ENCODE measurements at regions not wholly inside any gene's neighbourhood (a gene's known extent, or its start where the extent isn't known, plus 50 kb on each side); places are given as distances from the start of the nearest gene placed in this dataset.

GRCh38 chr1:119220991-119221390 is 80.5 kb upstream of the WARS2 start:
- BruUV-seq (replicated peaks) = no TSS peak
- no peaks in the 10 kb centered on the region for H3K36me3 ChIP-seq (ENCODE audit: control insufficient read depth, insufficient read depth, low read length)
- in situ Hi-C loops (cut with HindIII; ENCODE audit: low pct_unique_long_range_greater_than_20kb, low sequenced_read_pairs) = no loop called here
- H3K27me3 ChIP-seq (ENCODE audit: control insufficient read depth, insufficient read depth, low read length) = no peaks in the 10 kb centered on the region
- no peaks in the 10 kb centered on the region for H3K4me1 ChIP-seq (ENCODE audit: control insufficient read depth, insufficient read depth, low read length)
- H3K4me3 ChIP-seq (ENCODE audit: low read depth in 2 of 2, low read length in 2 of 2) = no peak overlapping the region
- no peak overlapping the region for H3K27ac ChIP-seq (ENCODE audit: low read length)
- ChIA-PET POLR2A (no interaction called here), CTCF (no interaction called here)
- intact Hi-C loops (cut with micrococcal nuclease; ENCODE audit: unreplicated experiment) = no loop called here
- no peak for TF ChIP-seq POLR2AphosphoS5 (IDR thresholded peaks at IDR 0.05; ENCODE audit: low read depth, low read length)
- no peak for TF ChIP-seq SIN3A (IDR thresholded peaks at IDR 0.05; ENCODE audit: borderline replicate concordance, insufficient read depth, low read depth, low read length)
- no peak for TF ChIP-seq CTCF (IDR thresholded peaks at IDR 0.05)
- TF ChIP-seq, protein P1, sequence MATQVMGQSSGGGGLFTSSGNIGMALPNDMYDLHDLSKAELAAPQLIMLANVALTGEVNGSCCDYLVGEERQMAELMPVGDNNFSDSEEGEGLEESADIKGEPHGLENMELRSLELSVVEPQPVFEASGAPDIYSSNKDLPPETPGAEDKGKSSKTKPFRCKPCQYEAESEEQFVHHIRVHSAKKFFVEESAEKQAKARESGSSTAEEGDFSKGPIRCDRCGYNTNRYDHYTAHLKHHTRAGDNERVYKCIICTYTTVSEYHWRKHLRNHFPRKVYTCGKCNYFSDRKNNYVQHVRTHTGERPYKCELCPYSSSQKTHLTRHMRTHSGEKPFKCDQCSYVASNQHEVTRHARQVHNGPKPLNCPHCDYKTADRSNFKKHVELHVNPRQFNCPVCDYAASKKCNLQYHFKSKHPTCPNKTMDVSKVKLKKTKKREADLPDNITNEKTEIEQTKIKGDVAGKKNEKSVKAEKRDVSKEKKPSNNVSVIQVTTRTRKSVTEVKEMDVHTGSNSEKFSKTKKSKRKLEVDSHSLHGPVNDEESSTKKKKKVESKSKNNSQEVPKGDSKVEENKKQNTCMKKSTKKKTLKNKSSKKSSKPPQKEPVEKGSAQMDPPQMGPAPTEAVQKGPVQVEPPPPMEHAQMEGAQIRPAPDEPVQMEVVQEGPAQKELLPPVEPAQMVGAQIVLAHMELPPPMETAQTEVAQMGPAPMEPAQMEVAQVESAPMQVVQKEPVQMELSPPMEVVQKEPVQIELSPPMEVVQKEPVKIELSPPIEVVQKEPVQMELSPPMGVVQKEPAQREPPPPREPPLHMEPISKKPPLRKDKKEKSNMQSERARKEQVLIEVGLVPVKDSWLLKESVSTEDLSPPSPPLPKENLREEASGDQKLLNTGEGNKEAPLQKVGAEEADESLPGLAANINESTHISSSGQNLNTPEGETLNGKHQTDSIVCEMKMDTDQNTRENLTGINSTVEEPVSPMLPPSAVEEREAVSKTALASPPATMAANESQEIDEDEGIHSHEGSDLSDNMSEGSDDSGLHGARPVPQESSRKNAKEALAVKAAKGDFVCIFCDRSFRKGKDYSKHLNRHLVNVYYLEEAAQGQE (IDR thresholded peaks at IDR 0.05; ENCODE audit: insufficient read depth in 1 of 2, low read depth in 2 of 2, low read length in 1 of 2) = no peak
- TF ChIP-seq TCF7L2 (IDR thresholded peaks at IDR 0.05; ENCODE audit: low read depth, low read length) = no peak
- no peaks in the 10 kb centered on the region for H3K9me3 ChIP-seq (ENCODE audit: control insufficient read depth, insufficient read depth, low read depth, low read length)
- no peak for DNase-seq (ENCODE audit: low read depth, low spot score)
- no peak for ATAC-seq

DNA sequence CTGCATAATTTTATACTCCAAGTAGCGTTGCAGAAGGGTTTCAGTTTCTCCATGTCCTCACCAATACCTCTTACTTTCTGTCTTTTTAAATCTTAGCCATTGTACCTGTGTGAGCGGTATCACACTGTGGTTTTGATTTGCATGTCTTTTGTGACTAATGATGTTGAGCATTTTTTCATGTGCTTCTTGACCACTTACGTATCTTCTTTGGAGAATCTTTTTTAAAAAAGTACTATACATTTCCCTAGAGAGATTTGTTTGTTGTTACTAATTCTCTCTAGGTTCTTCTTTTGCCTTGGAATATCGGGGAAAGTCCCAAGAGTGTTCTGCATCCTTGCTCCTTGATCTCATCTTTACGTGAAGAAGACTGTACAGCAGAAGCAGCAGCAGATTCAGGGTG is 81.8 kb upstream of the WARS2 start:
- Histone ChIP-seq H3K27ac (ENCODE audit: low read length) (no peak overlapping the region), H3K4me1 (ENCODE audit: control insufficient read depth, insufficient read depth, low read length) (no peaks in the 10 kb centered on the region), H3K9me3 (ENCODE audit: control insufficient read depth, insufficient read depth, low read depth, low read length) (no peaks in the 10 kb centered on the region), H3K36me3 (ENCODE audit: control insufficient read depth, insufficient read depth, low read length) (no peaks in the 10 kb centered on the region), H3K4me3 (ENCODE audit: low read depth in 2 of 2, low read length in 2 of 2) (no peak overlapping the region), H3K27me3 (ENCODE audit: control insufficient read depth, insufficient read depth, low read length) (no peaks in the 10 kb centered on the region)
- TF ChIP-seq CTCF (IDR thresholded peaks at IDR 0.05) (no peak), TCF7L2 (IDR thresholded peaks at IDR 0.05; ENCODE audit: low read depth, low read length) (no peak), POLR2AphosphoS5 (IDR thresholded peaks at IDR 0.05; ENCODE audit: low read depth, low read length) (no peak), SIN3A (IDR thresholded peaks at IDR 0.05; ENCODE audit: borderline replicate concordance, insufficient read depth, low read depth, low read length) (no peak)
- TF ChIP-seq, protein P1 (IDR thresholded peaks at IDR 0.05; ENCODE audit: insufficient read depth in 1 of 2, low read depth in 2 of 2, low read length in 1 of 2) = no peak
- no TSS peak for BruUV-seq (replicated peaks)
- ChIA-PET CTCF (no interaction called here), POLR2A (no interaction called here)
- in situ Hi-C loops (cut with HindIII; ENCODE audit: low pct_unique_long_range_greater_than_20kb, low sequenced_read_pairs) (no loop called here), intact Hi-C loops (cut with micrococcal nuclease; ENCODE audit: unreplicated experiment) (no loop called here)
- ATAC-seq (no peak), DNase-seq (ENCODE audit: low read depth, low spot score) (no peak)

Data from Panc1 (cell line).